Gastroesophageal sphincter (tissue), 3 donors: ENCODE measurements at regions not wholly inside any gene's neighbourhood (a gene's known extent, or its start where the extent isn't known, plus 50 kb on each side); places are given as distances from the start of the nearest gene placed in this dataset.

Experiments
- CTCF ChIP-seq, 4 experiments: fragments of 200-600 bp in 2 of 4; fragments of 450-650 bp in 2 of 4; sonication (generic) in 1 of 4; IDR thresholded peaks; one replicate each; pipeline ENCODE4 v1.5.1; 2017 to 2019; ENCODE audit warnings: antibody characterized with exemption in 4 of 4, mild to moderate bottlenecking in 2 of 4, moderate library complexity in 2 of 4
- EP300 ChIP-seq: sonication (generic); formaldehyde crosslinking; IDR thresholded peaks from one replicate; pipeline ENCODE4 v1.6.1; 2017; ENCODE audit warnings: antibody characterized with exemption, mild to moderate bottlenecking
- POLR2A ChIP-seq, 2 donors: fragments of 450-650 bp; IDR thresholded peaks; one replicate each; pipeline ENCODE4 v1.6.1; 2017; ENCODE audit warnings: antibody characterized with exemption in 2 of 2, mild to moderate bottlenecking in 2 of 2, moderate library complexity in 1 of 2
- POLR2AphosphoS5 ChIP-seq: sonication (generic); formaldehyde crosslinking; IDR thresholded peaks from one replicate; pipeline ENCODE4 v1.6.1; 2017; ENCODE audit warnings: antibody characterized with exemption

GRCh38 chr4:25552580-25553271, 102.9 kb upstream of the SLC34A2 start:
- TF ChIP-seq CTCF (IDR thresholded peaks at IDR 0.05): no peak
- no peak for TF ChIP-seq POLR2A (IDR thresholded peaks at IDR 0.05)
- TF ChIP-seq POLR2AphosphoS5: no peak
- TF ChIP-seq EP300: no peak
